HEK293 (cell line): ENCODE measurements at regions not wholly inside any gene's neighbourhood (a gene's known extent, or its start where the extent isn't known, plus 50 kb on each side); places are given as distances from the start of the nearest gene placed in this dataset.

Source experiments
- CTCF ChIA-PET: fragments of 350-600 bp; formaldehyde crosslinking; extraction: SDS; loops from one replicate; lab custom pipeline; 2021; ENCODE audit warnings: antibody characterized with exemption; lab: Yijun Ruan, JAX
- POLR2A ChIA-PET: fragments of 300-600 bp; formaldehyde crosslinking; extraction: SDS; loops from one replicate; lab custom pipeline; 2020; ENCODE audit warnings: antibody characterized with exemption, inconsistent platforms; lab: Yijun Ruan, JAX
- H3K27ac ChIP-seq: fragments of 200-500 bp; sonication (Bioruptor generic); 2 replicates; pipeline ENCODE4 v1.5.1; 2014; ENCODE audit warnings: low read depth, low read length, control low read depth, inconsistent platforms; ENCODE audit errors: extremely low read depth
- H3K36me3 ChIP-seq, 2 experiments: fragments of 200-500 bp in 1 of 2; sonication (Bioruptor generic) in 1 of 2; 1 replicate in 1 of 2; 2 replicates in 1 of 2; pipeline ENCODE4 v1.5.1; 2014 to 2017; ENCODE audit warnings: inconsistent platforms in 2 of 2, low read length in 2 of 2; ENCODE audit not compliant: control insufficient read depth in 2 of 2, insufficient read depth in 1 of 2
- H3K4me1 ChIP-seq: fragments of 200-500 bp; sonication (Bioruptor generic); 2 replicates; pipeline ENCODE4 v1.5.1; 2014; ENCODE audit warnings: mild to moderate bottlenecking, low read length, inconsistent platforms; ENCODE audit not compliant: control insufficient read depth, insufficient read depth
- H3K4me3 ChIP-seq: 2 replicates; pipeline ENCODE4 v1.5.1; 2011; ENCODE audit warnings: low read depth, mild to moderate bottlenecking, control low read depth, low read length, moderate library complexity
- H3K9me3 ChIP-seq: fragments of 200-500 bp; sonication (Bioruptor generic); 2 replicates; pipeline ENCODE4 v1.5.1; 2014; ENCODE audit warnings: low read depth, low read length, inconsistent platforms; ENCODE audit not compliant: control insufficient read depth, insufficient read depth
- GFI1B ChIP-seq: fragments of 450-650 bp; formaldehyde crosslinking; IDR thresholded peaks from 2 replicates; pipeline ENCODE4 v1.5.1; 2016; ENCODE audit warnings: missing biosample characterization, missing genetic modification characterization
- RBAK ChIP-seq: fragments of 450-650 bp; formaldehyde crosslinking; IDR thresholded peaks from 2 replicates; pipeline ENCODE4 v1.5.1; 2016; ENCODE audit warnings: missing biosample characterization, missing genetic modification characterization
- SCRT2 ChIP-seq: fragments of 450-650 bp; formaldehyde crosslinking; IDR thresholded peaks from 2 replicates; pipeline ENCODE4 v1.5.1; 2016; ENCODE audit warnings: missing biosample characterization, missing genetic modification characterization
- TRIM28 ChIP-seq: IDR thresholded peaks from 2 replicates; pipeline ENCODE4 v1.6.1; 2011; ENCODE audit warnings: low read length, control low read depth, borderline replicate concordance
- ZBTB48 ChIP-seq: fragments of 450-650 bp; formaldehyde crosslinking; IDR thresholded peaks from 2 replicates; pipeline ENCODE4 v1.5.1; 2016; ENCODE audit warnings: missing biosample characterization, missing genetic modification characterization
- ZNF10 ChIP-seq: fragments of 450-650 bp; formaldehyde crosslinking; IDR thresholded peaks from 2 replicates; pipeline ENCODE4 v1.5.1; 2017; ENCODE audit warnings: missing biosample characterization, missing genetic modification characterization
- ZNF174 ChIP-seq: fragments of 450-650 bp; formaldehyde crosslinking; IDR thresholded peaks from 2 replicates; pipeline ENCODE4 v1.5.0; 2017; ENCODE audit warnings: missing biosample characterization, mild to moderate bottlenecking, missing genetic modification characterization
- ZNF24 ChIP-seq: fragments of 450-650 bp; formaldehyde crosslinking; IDR thresholded peaks from 2 replicates; pipeline ENCODE4 v1.5.1; 2016; ENCODE audit warnings: missing biosample characterization, missing genetic modification characterization
- ZNF335 ChIP-seq: fragments of 450-650 bp; formaldehyde crosslinking; conservative IDR thresholded peaks from 2 replicates; pipeline ENCODE4 v1.5.1; 2016; ENCODE audit warnings: missing biosample characterization, missing genetic modification characterization
- ZNF341 ChIP-seq: fragments of 450-650 bp; formaldehyde crosslinking; IDR thresholded peaks from 2 replicates; pipeline ENCODE4; 2016; ENCODE audit warnings: low read depth, missing biosample characterization, missing genetic modification characterization
- ZNF366 ChIP-seq: fragments of 450-650 bp; formaldehyde crosslinking; conservative IDR thresholded peaks from 2 replicates; pipeline ENCODE4 v1.5.1; 2016; ENCODE audit warnings: missing biosample characterization, missing genetic modification characterization
- ZNF37A ChIP-seq: fragments of 450-650 bp; IDR thresholded peaks from 2 replicates; pipeline ENCODE4 v1.5.1; 2018; ENCODE audit warnings: missing biosample characterization, missing genetic modification characterization
- ZNF391 ChIP-seq: fragments of 450-650 bp; formaldehyde crosslinking; IDR thresholded peaks from 2 replicates; pipeline ENCODE4 v1.5.1; 2016; ENCODE audit warnings: low read depth, missing biosample characterization, missing genetic modification characterization, borderline replicate concordance
- ZNF548 ChIP-seq: fragments of 450-650 bp; formaldehyde crosslinking; IDR thresholded peaks from 2 replicates; pipeline ENCODE4 v1.5.1; 2016; ENCODE audit warnings: missing biosample characterization, missing genetic modification characterization
- ZNF555 ChIP-seq: fragments of 450-650 bp; formaldehyde crosslinking; conservative IDR thresholded peaks from 2 replicates; pipeline ENCODE4 v1.5.1; 2017; ENCODE audit warnings: missing biosample characterization, mild to moderate bottlenecking, missing genetic modification characterization, inconsistent platforms
- ZNF660 ChIP-seq: fragments of 450-650 bp; IDR thresholded peaks from 2 replicates; pipeline ENCODE4 v1.5.1; 2018; ENCODE audit warnings: missing biosample characterization, mild to moderate bottlenecking, missing genetic modification characterization
- ZNF777 ChIP-seq: fragments of 450-650 bp; formaldehyde crosslinking; IDR thresholded peaks from 2 replicates; pipeline ENCODE4 v1.5.1; 2017; ENCODE audit warnings: missing biosample characterization, missing genetic modification characterization, borderline replicate concordance
- ZNF791 ChIP-seq: fragments of 450-650 bp; formaldehyde crosslinking; IDR thresholded peaks from 2 replicates; pipeline ENCODE4 v1.5.1; 2016; ENCODE audit warnings: missing biosample characterization, missing genetic modification characterization
- ZNF830 ChIP-seq: fragments of 450-650 bp; IDR thresholded peaks from 2 replicates; pipeline ENCODE4 v1.5.0; 2018; ENCODE audit warnings: missing biosample characterization, missing genetic modification characterization, low read depth, mild to moderate bottlenecking, moderate library complexity
- ZNF843 ChIP-seq: fragments of 450-650 bp; formaldehyde crosslinking; IDR thresholded peaks from 2 replicates; pipeline ENCODE4 v1.5.1; 2016; ENCODE audit warnings: missing biosample characterization, missing genetic modification characterization
- TF ChIP-seq, protein P1 (sequence below): fragments of 450-650 bp; formaldehyde crosslinking; IDR thresholded peaks from 2 replicates; pipeline ENCODE4 v1.5.1; 2016; ENCODE audit warnings: missing biosample characterization, missing genetic modification characterization
- TF ChIP-seq, protein P2 (sequence below): sonication (generic); formaldehyde crosslinking; IDR thresholded peaks from 2 replicates; pipeline ENCODE4 v1.8.1; 2022; ENCODE audit warnings: mild to moderate bottlenecking, moderate library complexity, missing genetic modification reagents
- TF ChIP-seq, protein P3 (sequence below): fragments of 450-650 bp; formaldehyde crosslinking; IDR thresholded peaks from 2 replicates; pipeline ENCODE4; 2016; ENCODE audit warnings: missing biosample characterization, missing genetic modification characterization
- TF ChIP-seq, protein P4 (sequence below): fragments of 450-650 bp; formaldehyde crosslinking; IDR thresholded peaks from 2 replicates; pipeline ENCODE4 v1.5.1; 2017; ENCODE audit warnings: missing biosample characterization, missing genetic modification characterization
- TF ChIP-seq, protein P5 (sequence below): fragments of 450-650 bp; IDR thresholded peaks from 2 replicates; pipeline ENCODE4 v1.5.1; 2018; ENCODE audit warnings: missing biosample characterization, mild to moderate bottlenecking, missing genetic modification characterization
- TF ChIP-seq, protein P6 (sequence below): fragments of 450-650 bp; formaldehyde crosslinking; IDR thresholded peaks from 2 replicates; pipeline ENCODE4 v1.5.1; 2016; ENCODE audit warnings: missing biosample characterization, missing genetic modification characterization

DNA sequence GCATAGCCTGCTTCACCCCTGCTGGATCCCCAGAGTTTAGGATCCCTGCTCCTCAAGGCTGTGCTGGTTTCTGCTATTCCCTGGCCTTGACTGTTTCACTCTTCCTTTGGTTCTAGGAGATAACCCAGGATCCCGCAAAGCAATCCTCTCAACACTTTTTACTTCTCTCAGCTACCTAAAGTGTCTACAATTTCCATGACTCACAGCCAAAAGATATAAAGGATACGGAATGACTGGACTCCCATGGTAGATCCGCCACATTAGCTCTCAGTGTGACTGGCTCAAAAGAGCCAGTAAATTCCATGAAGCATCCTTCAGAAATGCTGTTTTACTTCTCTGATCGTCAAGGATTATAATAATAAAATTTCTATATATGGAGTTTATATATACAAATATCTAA, 66.3 kb upstream of the TMEM164 start:
- H3K9me3 ChIP-seq: no peaks in the 10 kb centered on the region
- no peaks in the 10 kb centered on the region for H3K36me3 ChIP-seq
- ChIA-PET POLR2A (no interaction called here), CTCF (interaction anchor here (0.6 to 1.9 kb wide), 5 partner anchors 20 to 474 kb away, joined by 3 to 4 read pairs (median 3); no protein-coding TSS in a partner anchor)
- no peak overlapping the region for H3K4me3 ChIP-seq
- no peak overlapping the region for H3K27ac ChIP-seq
- H3K4me1 ChIP-seq: no peaks in the 10 kb centered on the region
- TF ChIP-seq, protein P1, sequence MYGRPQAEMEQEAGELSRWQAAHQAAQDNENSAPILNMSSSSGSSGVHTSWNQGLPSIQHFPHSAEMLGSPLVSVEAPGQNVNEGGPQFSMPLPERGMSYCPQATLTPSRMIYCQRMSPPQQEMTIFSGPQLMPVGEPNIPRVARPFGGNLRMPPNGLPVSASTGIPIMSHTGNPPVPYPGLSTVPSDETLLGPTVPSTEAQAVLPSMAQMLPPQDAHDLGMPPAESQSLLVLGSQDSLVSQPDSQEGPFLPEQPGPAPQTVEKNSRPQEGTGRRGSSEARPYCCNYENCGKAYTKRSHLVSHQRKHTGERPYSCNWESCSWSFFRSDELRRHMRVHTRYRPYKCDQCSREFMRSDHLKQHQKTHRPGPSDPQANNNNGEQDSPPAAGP: no peak
- TF ChIP-seq ZNF37A (no peak), ZBTB48 (tag by site-specific recombination) (no peak), ZNF10 (tag by site-specific recombination) (no peak), TRIM28 (no peak), ZNF174 (tag by site-specific recombination) (no peak), ZNF548 (tag by site-specific recombination) (no peak), SCRT2 (tag by site-specific recombination) (no peak), ZNF830 (tag by site-specific recombination) (no peak), ZNF660 (tag by site-specific recombination) (no peak), ZNF341 (tag by site-specific recombination) (no peak), ZNF366 (tag by site-specific recombination) (no peak), ZNF391 (tag by site-specific recombination) (no peak), ZNF843 (tag by site-specific recombination) (no peak), ZNF777 (tag by site-specific recombination) (no peak), ZNF555 (tag by site-specific recombination) (no peak)
- TF ChIP-seq, protein P2, sequence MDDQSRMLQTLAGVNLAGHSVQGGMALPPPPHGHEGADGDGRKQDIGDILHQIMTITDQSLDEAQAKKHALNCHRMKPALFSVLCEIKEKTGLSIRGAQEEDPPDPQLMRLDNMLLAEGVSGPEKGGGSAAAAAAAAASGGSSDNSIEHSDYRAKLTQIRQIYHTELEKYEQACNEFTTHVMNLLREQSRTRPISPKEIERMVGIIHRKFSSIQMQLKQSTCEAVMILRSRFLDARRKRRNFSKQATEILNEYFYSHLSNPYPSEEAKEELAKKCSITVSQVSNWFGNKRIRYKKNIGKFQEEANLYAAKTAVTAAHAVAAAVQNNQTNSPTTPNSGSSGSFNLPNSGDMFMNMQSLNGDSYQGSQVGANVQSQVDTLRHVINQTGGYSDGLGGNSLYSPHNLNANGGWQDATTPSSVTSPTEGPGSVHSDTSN (CRISPR knock-in tag): no peak
- TF ChIP-seq, protein P3, sequence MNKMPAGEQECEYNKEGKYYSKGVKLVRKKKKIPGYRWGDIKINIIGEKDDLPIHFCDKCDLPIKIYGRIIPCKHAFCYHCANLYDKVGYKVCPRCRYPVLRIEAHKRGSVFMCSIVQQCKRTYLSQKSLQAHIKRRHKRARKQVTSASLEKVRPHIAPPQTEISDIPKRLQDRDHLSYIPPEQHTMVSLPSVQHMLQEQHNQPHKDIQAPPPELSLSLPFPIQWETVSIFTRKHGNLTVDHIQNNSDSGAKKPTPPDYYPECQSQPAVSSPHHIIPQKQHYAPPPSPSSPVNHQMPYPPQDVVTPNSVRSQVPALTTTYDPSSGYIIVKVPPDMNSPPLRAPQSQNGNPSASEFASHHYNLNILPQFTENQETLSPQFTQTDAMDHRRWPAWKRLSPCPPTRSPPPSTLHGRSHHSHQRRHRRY (tag by site-specific recombination): no peak
- TF ChIP-seq, protein P4, sequence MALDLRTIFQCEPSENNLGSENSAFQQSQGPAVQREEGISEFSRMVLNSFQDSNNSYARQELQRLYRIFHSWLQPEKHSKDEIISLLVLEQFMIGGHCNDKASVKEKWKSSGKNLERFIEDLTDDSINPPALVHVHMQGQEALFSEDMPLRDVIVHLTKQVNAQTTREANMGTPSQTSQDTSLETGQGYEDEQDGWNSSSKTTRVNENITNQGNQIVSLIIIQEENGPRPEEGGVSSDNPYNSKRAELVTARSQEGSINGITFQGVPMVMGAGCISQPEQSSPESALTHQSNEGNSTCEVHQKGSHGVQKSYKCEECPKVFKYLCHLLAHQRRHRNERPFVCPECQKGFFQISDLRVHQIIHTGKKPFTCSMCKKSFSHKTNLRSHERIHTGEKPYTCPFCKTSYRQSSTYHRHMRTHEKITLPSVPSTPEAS (tag by site-specific recombination): no peak
- TF ChIP-seq, protein P5, sequence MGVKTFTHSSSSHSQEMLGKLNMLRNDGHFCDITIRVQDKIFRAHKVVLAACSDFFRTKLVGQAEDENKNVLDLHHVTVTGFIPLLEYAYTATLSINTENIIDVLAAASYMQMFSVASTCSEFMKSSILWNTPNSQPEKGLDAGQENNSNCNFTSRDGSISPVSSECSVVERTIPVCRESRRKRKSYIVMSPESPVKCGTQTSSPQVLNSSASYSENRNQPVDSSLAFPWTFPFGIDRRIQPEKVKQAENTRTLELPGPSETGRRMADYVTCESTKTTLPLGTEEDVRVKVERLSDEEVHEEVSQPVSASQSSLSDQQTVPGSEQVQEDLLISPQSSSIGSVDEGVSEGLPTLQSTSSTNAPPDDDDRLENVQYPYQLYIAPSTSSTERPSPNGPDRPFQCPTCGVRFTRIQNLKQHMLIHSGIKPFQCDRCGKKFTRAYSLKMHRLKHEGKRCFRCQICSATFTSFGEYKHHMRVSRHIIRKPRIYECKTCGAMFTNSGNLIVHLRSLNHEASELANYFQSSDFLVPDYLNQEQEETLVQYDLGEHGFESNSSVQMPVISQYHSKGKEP (tag by site-specific recombination): no peak

DNA sequence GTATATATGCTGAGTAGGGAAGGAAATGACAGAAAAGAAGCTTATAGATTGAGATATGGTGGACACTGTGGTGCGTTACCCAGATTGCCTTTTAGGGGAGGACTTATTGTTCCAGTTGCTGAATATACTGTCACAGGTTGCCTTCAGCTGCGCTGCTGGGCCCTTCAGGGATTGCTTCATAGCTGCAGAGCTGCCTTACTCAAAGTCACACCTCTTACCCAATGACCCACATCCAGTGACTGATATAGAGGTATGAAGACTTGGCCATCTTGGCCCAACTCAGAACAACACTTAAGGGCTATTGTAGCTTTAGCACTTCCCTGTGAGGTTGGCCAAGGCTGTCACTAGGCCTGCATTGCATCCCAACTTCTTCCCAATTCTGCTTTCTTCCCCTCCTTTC, 63.4 kb upstream of the TMEM164 start:
- H3K36me3 ChIP-seq: no peaks in the 10 kb centered on the region
- ChIA-PET POLR2A (no interaction called here), CTCF (no interaction called here)
- no peak overlapping the region for H3K27ac ChIP-seq
- H3K4me1 ChIP-seq: no peaks in the 10 kb centered on the region
- H3K4me3 ChIP-seq: no peak overlapping the region
- H3K9me3 ChIP-seq: no peaks in the 10 kb centered on the region
- TF ChIP-seq RBAK (no peak), ZNF335 (tag by site-specific recombination) (no peak), ZNF24 (tag by site-specific recombination) (no peak), ZNF791 (tag by site-specific recombination) (no peak), GFI1B (tag by site-specific recombination) (no peak)
- TF ChIP-seq, protein P6, sequence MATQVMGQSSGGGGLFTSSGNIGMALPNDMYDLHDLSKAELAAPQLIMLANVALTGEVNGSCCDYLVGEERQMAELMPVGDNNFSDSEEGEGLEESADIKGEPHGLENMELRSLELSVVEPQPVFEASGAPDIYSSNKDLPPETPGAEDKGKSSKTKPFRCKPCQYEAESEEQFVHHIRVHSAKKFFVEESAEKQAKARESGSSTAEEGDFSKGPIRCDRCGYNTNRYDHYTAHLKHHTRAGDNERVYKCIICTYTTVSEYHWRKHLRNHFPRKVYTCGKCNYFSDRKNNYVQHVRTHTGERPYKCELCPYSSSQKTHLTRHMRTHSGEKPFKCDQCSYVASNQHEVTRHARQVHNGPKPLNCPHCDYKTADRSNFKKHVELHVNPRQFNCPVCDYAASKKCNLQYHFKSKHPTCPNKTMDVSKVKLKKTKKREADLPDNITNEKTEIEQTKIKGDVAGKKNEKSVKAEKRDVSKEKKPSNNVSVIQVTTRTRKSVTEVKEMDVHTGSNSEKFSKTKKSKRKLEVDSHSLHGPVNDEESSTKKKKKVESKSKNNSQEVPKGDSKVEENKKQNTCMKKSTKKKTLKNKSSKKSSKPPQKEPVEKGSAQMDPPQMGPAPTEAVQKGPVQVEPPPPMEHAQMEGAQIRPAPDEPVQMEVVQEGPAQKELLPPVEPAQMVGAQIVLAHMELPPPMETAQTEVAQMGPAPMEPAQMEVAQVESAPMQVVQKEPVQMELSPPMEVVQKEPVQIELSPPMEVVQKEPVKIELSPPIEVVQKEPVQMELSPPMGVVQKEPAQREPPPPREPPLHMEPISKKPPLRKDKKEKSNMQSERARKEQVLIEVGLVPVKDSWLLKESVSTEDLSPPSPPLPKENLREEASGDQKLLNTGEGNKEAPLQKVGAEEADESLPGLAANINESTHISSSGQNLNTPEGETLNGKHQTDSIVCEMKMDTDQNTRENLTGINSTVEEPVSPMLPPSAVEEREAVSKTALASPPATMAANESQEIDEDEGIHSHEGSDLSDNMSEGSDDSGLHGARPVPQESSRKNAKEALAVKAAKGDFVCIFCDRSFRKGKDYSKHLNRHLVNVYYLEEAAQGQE: no peak
